OCI-LY3 (cell line): ENCODE measurements at regions not wholly inside any gene's neighbourhood (a gene's known extent, or its start where the extent isn't known, plus 50 kb on each side); places are given as distances from the start of the nearest gene placed in this dataset.
"Not testable (repeated sequence)": the region's sequence is repeated elsewhere in the genome, so short reads cannot be mapped to it uniquely, and the experiment has no call there.

Experiments
- H2AFZ ChIP-seq: fragments of 200-600, 300-600 bp; shearing (Covaris generic); 2 replicates; pipeline ENCODE4 v1.6.0; 2014; ENCODE audit warnings: antibody characterized with exemption, low read depth, low read length
- H3K27ac ChIP-seq: fragments of 200-600, 300-600 bp; sonication (generic); 2 replicates; pipeline ENCODE4 v1.5.1; 2014; ENCODE audit warnings: mild to moderate bottlenecking, low read length, moderate library complexity, mixed read lengths
- H3K27me3 ChIP-seq: fragments of 200-600, 300-600 bp; sonication (generic); 2 replicates; pipeline ENCODE4 v1.6.1; 2014; ENCODE audit warnings: low read depth, low read length, mixed read lengths
- H3K36me3 ChIP-seq: fragments of 200-600, 300-600 bp; sonication (generic); replicated peaks from 2 replicates; pipeline ENCODE3; 2014; ENCODE audit warnings: low read depth, low read length, mixed read lengths
- H3K4me1 ChIP-seq: fragments of 300-600, 200-600 bp; sonication (generic); 2 replicates; pipeline ENCODE4 v1.6.1; 2014; ENCODE audit warnings: low read length, mixed read lengths
- H3K4me2 ChIP-seq: fragments of 200-600, 300-600 bp; sonication (generic); 2 replicates; pipeline ENCODE4 v1.6.1; 2014; ENCODE audit warnings: low read length, mixed read lengths
- H3K4me3 ChIP-seq: fragments of 300-600, 200-600 bp; sonication (generic); 2 replicates; pipeline ENCODE4 v1.5.1; 2014; ENCODE audit warnings: antibody characterized with exemption, mild to moderate bottlenecking, low read length, moderate library complexity
- H3K79me2 ChIP-seq: fragments of 300-600, 200-600 bp; shearing (Covaris generic); 2 replicates; pipeline ENCODE4 v1.6.1; 2014; ENCODE audit warnings: mild to moderate bottlenecking, low read length, mixed read lengths
- H3K9ac ChIP-seq: fragments of 300-600, 200-600 bp; shearing (Covaris generic); 2 replicates; pipeline ENCODE4 v1.6.0; 2014; ENCODE audit warnings: mild to moderate bottlenecking, low read length, moderate library complexity
- H3K9me3 ChIP-seq: fragments of 200-600, 300-600 bp; shearing (Covaris generic); 2 replicates; pipeline ENCODE4 v1.6.1; 2014; ENCODE audit warnings: low read length, mixed read lengths; ENCODE audit not compliant: insufficient read depth
- H4K20me1 ChIP-seq: fragments of 200-600, 300-600 bp; sonication (generic); 2 replicates; pipeline ENCODE4 v1.6.1; 2016; ENCODE audit warnings: low read length, mixed read lengths; ENCODE audit not compliant: insufficient read depth
- EZH2phosphoT487 ChIP-seq: fragments of 200-600 bp; shearing (Covaris generic); IDR thresholded peaks from 2 replicates; pipeline ENCODE4 v1.6.1; 2018; ENCODE audit warnings: antibody characterized with exemption, mixed run types, low read depth
- TF ChIP-seq, protein P1 (sequence below): fragments of 200-600, 300-600 bp; sonication (generic); IDR thresholded peaks from 2 replicates; pipeline ENCODE4 v1.5.1; 2014; ENCODE audit warnings: antibody characterized with exemption, low read length, low read depth

DNA sequence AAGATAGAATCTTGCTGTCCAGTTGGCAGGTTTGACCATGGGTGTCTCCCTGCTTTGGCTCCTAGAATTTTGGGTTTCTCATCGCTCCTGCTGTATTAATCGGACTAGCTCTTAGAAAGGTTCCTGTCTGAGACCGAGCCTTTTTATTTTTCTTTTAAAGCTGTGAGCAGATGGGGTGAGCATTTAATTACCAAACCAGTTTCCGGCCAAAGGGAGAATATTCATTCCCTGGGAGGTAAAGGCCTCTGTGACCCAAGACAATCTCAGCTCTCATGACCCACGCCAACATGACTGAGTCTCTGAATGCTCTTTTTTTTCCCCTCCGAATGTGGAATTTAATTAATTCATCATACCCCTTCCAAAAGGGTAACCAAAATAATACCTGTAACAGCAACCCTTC lies 464.7 kb upstream of the TMEM132C start:
- Histone ChIP-seq H3K4me3 (no peak overlapping the region), H3K4me2 (no peak overlapping the region), H4K20me1 (no peaks in the 10 kb centered on the region), H3K9me3 (no peaks in the 10 kb centered on the region), H3K79me2 (no peaks in the 10 kb centered on the region), H3K36me3 (no peaks in the 10 kb centered on the region), H3K27me3 (no peaks in the 10 kb centered on the region), H3K9ac (no peak overlapping the region), H2AFZ (no peak overlapping the region), H3K27ac (no peak overlapping the region), H3K4me1 (no peaks in the 10 kb centered on the region)
- no peak for TF ChIP-seq EZH2phosphoT487
- TF ChIP-seq, protein P1, sequence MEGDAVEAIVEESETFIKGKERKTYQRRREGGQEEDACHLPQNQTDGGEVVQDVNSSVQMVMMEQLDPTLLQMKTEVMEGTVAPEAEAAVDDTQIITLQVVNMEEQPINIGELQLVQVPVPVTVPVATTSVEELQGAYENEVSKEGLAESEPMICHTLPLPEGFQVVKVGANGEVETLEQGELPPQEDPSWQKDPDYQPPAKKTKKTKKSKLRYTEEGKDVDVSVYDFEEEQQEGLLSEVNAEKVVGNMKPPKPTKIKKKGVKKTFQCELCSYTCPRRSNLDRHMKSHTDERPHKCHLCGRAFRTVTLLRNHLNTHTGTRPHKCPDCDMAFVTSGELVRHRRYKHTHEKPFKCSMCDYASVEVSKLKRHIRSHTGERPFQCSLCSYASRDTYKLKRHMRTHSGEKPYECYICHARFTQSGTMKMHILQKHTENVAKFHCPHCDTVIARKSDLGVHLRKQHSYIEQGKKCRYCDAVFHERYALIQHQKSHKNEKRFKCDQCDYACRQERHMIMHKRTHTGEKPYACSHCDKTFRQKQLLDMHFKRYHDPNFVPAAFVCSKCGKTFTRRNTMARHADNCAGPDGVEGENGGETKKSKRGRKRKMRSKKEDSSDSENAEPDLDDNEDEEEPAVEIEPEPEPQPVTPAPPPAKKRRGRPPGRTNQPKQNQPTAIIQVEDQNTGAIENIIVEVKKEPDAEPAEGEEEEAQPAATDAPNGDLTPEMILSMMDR: no peak

DNA sequence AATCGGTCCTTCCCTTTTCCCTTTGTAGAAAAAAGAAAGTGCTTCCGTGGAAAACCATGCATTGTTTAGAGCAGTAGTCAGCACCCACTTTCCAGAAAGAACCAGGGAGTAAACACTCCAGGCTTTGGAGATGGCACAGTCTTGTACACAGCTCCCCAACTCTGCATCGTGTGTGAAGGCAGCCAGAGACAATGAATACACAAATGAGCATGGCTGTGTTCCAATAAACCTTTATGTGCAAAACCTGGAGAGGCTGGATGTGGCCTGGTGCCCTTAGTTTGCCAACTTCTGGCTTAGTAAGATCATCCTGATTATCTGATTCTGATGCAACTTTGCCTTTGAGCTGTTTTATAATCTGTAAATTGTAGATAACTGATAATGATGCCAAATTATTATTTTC lies 463.4 kb upstream of the TMEM132C start:
- Histone ChIP-seq H3K79me2 (no peaks in the 10 kb centered on the region), H3K4me3 (no peak overlapping the region), H3K36me3 (no peaks in the 10 kb centered on the region), H2AFZ (no peak overlapping the region), H3K9ac (no peak overlapping the region), H3K27ac (no peak overlapping the region), H4K20me1 (no peaks in the 10 kb centered on the region), H3K4me2 (no peak overlapping the region), H3K27me3 (no peaks in the 10 kb centered on the region), H3K9me3 (no peaks in the 10 kb centered on the region), H3K4me1 (no peaks in the 10 kb centered on the region)
- TF ChIP-seq, protein P1: no peak
- TF ChIP-seq EZH2phosphoT487: no peak

DNA sequence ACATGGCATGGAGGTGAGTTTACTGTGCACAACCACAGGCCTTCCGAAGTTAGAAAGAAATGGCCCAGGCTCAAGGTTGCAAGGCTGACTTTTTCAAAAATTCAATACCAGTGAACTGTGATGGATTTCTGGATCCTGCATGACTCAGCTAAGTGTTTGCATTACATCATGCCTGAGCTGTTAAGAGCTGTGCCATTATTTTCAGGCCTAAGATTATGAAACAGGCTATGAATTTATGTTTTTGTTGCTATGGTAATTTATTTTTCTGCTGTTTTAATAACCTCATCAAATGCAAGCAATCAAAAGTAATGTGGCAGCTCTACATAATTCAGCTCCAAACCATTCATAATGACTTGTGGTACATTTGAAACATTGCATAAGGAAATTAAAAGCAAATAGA lies 457.7 kb upstream of the TMEM132C start:
- Histone ChIP-seq H3K4me1 (0 out of 2 replicates have a peak, but pooled peaks cover 4% of the 10 kb centered on the region), H2AFZ (no peak overlapping the region), H3K9me3 (no peaks in the 10 kb centered on the region), H3K27ac (no peak overlapping the region), H4K20me1 (no peaks in the 10 kb centered on the region), H3K36me3 (no peaks in the 10 kb centered on the region), H3K4me2 (no peak overlapping the region), H3K27me3 (peaks cover 8% of the 10 kb centered on the region; the same call in 1 of the 2 replicates), H3K9ac (no peak overlapping the region), H3K4me3 (no peak overlapping the region), H3K79me2 (no peaks in the 10 kb centered on the region)
- TF ChIP-seq, protein P1: no peak
- no peak for TF ChIP-seq EZH2phosphoT487

DNA sequence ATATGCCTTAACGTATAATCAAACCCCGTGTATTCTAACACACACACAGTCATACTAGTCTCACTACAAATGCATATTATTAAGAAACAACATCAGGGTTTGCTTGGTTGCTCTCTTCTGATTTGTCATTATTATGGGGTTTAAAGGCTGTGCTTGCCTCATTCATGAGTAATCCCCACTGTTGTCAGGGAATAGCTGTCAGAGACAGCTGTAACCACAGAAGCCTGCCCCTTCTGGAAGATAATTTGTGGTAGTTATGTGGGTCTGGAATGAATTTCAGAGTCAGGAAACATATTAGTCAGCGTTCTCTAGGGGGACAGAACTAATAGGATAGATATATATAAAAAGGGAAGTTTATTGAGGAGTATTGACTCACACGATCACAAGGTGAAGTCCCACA lies 456.9 kb upstream of the TMEM132C start:
- Histone ChIP-seq H3K4me2 (no peak overlapping the region), H3K9ac (no peak overlapping the region), H3K4me3 (no peak overlapping the region), H3K27me3 (peaks cover 8% of the 10 kb centered on the region; the same call in 1 of the 2 replicates), H3K4me1 (0 out of 2 replicates have a peak, but pooled peaks cover 4% of the 10 kb centered on the region), H3K9me3 (no peaks in the 10 kb centered on the region), H3K79me2 (no peaks in the 10 kb centered on the region), H3K27ac (no peak overlapping the region), H2AFZ (no peak overlapping the region), H3K36me3 (no peaks in the 10 kb centered on the region), H4K20me1 (no peaks in the 10 kb centered on the region)
- TF ChIP-seq, protein P1: no peak
- TF ChIP-seq EZH2phosphoT487: no peak

DNA sequence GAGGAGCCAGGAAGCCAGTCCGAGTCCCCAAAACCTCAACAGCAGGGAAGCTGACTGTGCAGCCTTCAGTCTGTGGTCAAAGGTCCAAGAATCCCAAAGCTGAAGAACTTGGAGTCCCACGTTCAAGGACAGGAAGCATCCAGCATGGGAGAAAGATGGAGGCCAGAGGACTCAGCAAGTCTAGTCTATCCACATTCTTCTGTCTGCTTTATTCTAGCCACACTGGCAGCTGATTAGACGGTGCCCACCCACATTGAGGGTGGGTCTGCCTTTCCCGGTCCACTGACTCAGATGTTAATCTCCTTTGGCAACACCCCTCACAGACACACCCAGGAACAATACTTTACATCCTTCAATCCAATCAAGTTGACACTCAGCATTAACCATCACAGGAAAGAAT lies 456.5 kb upstream of the TMEM132C start:
- H3K9ac ChIP-seq: not testable (repeated sequence)

More for the DNA sequence above, 456.5 kb upstream of the TMEM132C start:
- H3K4me1 ChIP-seq, H3K9me3 ChIP-seq, H3K27ac ChIP-seq, H3K4me3 ChIP-seq, H2AFZ ChIP-seq, H3K27me3 ChIP-seq, H4K20me1 ChIP-seq, H3K79me2 ChIP-seq, H3K4me2 ChIP-seq, H3K36me3 ChIP-seq: not testable (repeated sequence)
